Tibial nerve (tissue), 4 donors: ENCODE measurements at regions not wholly inside any gene's neighbourhood (a gene's known extent, or its start where the extent isn't known, plus 50 kb on each side); places are given as distances from the start of the nearest gene placed in this dataset.

ENCODE experiments used
- CTCF ChIP-seq, 5 experiments: fragments of 200-600 bp in 3 of 5; fragments of 450-650 bp in 2 of 5; sonication (generic) in 3 of 5; IDR thresholded peaks; one replicate each; pipeline ENCODE4 v1.5.1; 2016 to 2019; ENCODE audit warnings: antibody characterized with exemption in 5 of 5, mild to moderate bottlenecking in 3 of 5, moderate library complexity in 2 of 5
- EP300 ChIP-seq, 2 donors: sonication (generic); formaldehyde crosslinking; IDR thresholded peaks; one replicate each; pipeline ENCODE4 v1.6.1; 2017; ENCODE audit warnings: antibody characterized with exemption in 2 of 2, mild to moderate bottlenecking in 1 of 2
- POLR2A ChIP-seq, 2 donors: fragments of 450-650 bp; IDR thresholded peaks; one replicate each; pipeline ENCODE4 v1.6.1; 2017; ENCODE audit warnings: antibody characterized with exemption in 2 of 2, mild to moderate bottlenecking in 2 of 2, moderate library complexity in 2 of 2

GRCh38 chr21:15301736-15302135, 236.9 kb upstream of the NRIP1 start:
- TF ChIP-seq CTCF (IDR thresholded peaks at IDR 0.05) (no peak), POLR2A (IDR thresholded peaks at IDR 0.05) (no peak), EP300 (IDR thresholded peaks at IDR 0.05) (no peak)
